ENCODE measurements at regions not wholly inside any gene's neighbourhood (a gene's known extent, or its start where the extent isn't known, plus 50 kb on each side); places are given as distances from the start of the nearest gene placed in this dataset.

DNA sequence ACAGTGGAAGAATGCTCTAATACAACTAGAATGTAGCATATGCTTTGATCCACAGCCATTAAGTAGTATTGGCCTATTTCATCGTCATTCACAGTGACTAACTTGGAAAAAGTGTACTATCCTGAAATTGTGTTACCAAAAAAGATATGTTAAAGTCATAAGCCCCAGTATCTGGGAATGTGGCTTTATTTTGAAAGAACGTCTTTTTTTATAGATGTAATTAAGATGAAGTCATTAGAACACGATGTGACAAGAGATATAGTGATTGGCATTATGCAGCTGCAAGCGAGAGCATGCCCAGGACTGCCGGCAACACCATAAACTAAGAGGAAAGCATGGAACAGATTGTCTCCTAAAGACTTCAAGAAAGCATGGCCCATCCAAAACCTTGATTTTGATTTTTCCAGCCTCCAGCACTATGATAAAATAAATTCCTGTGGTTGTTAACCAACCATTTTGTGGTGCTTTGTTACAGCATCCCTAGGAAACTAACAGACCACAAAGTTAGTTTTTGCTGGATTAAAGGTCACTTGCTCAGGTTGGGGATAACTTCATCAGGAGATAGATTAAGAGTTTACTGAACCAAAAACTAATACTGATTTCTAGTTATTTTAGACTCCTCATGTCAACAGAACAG, 870.6 kb upstream of the LRRC4C start:
- no peaks in the 10 kb centered on the region for H3K9me3 ChIP-seq (ENCODE audit: low read length)
- no peaks in the 10 kb centered on the region for H3F3A ChIP-seq (ENCODE audit: insufficient read depth, low read length, poor library complexity, severe bottlenecking)
- H3K79me2 ChIP-seq (replicated peaks; ENCODE audit: insufficient read depth, low read length): no peaks in the 10 kb centered on the region
- no peaks in the 10 kb centered on the region for H3K9me2 ChIP-seq (ENCODE audit: insufficient read depth, low read length)
- TF ChIP-seq EP300 (conservative IDR thresholded peaks at IDR 0.05; ENCODE audit: poor library complexity, severe bottlenecking) (no peak), POLR2AphosphoS5 (IDR thresholded peaks at IDR 0.05) (no peak), EZH2 (IDR thresholded peaks at IDR 0.05; ENCODE audit: borderline replicate concordance, insufficient read depth, low read length, poor library complexity, severe bottlenecking) (no peak)
- TF ChIP-seq, protein P1, sequence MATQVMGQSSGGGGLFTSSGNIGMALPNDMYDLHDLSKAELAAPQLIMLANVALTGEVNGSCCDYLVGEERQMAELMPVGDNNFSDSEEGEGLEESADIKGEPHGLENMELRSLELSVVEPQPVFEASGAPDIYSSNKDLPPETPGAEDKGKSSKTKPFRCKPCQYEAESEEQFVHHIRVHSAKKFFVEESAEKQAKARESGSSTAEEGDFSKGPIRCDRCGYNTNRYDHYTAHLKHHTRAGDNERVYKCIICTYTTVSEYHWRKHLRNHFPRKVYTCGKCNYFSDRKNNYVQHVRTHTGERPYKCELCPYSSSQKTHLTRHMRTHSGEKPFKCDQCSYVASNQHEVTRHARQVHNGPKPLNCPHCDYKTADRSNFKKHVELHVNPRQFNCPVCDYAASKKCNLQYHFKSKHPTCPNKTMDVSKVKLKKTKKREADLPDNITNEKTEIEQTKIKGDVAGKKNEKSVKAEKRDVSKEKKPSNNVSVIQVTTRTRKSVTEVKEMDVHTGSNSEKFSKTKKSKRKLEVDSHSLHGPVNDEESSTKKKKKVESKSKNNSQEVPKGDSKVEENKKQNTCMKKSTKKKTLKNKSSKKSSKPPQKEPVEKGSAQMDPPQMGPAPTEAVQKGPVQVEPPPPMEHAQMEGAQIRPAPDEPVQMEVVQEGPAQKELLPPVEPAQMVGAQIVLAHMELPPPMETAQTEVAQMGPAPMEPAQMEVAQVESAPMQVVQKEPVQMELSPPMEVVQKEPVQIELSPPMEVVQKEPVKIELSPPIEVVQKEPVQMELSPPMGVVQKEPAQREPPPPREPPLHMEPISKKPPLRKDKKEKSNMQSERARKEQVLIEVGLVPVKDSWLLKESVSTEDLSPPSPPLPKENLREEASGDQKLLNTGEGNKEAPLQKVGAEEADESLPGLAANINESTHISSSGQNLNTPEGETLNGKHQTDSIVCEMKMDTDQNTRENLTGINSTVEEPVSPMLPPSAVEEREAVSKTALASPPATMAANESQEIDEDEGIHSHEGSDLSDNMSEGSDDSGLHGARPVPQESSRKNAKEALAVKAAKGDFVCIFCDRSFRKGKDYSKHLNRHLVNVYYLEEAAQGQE (IDR thresholded peaks at IDR 0.05; ENCODE audit: borderline replicate concordance): no peak
- no peaks in the 10 kb centered on the region for H3K36me3 ChIP-seq (ENCODE audit: insufficient read depth, low read length)
- no peak overlapping the region for H3K4me2 ChIP-seq (ENCODE audit: low read length)
- no peak overlapping the region for H3K9ac ChIP-seq (ENCODE audit: low read length)
- no peaks in the 10 kb centered on the region for H4K20me1 ChIP-seq (ENCODE audit: insufficient read depth)
- H2AFZ ChIP-seq (ENCODE audit: low read depth, low read length): no peak overlapping the region
- no peaks in the 10 kb centered on the region for H3K27me3 ChIP-seq (ENCODE audit: insufficient read depth, low read depth, low read length)
- no peak overlapping the region for H3K27ac ChIP-seq (ENCODE audit: low read length)
- H3K4me3 ChIP-seq (ENCODE audit: low read length): no peak overlapping the region

DNA sequence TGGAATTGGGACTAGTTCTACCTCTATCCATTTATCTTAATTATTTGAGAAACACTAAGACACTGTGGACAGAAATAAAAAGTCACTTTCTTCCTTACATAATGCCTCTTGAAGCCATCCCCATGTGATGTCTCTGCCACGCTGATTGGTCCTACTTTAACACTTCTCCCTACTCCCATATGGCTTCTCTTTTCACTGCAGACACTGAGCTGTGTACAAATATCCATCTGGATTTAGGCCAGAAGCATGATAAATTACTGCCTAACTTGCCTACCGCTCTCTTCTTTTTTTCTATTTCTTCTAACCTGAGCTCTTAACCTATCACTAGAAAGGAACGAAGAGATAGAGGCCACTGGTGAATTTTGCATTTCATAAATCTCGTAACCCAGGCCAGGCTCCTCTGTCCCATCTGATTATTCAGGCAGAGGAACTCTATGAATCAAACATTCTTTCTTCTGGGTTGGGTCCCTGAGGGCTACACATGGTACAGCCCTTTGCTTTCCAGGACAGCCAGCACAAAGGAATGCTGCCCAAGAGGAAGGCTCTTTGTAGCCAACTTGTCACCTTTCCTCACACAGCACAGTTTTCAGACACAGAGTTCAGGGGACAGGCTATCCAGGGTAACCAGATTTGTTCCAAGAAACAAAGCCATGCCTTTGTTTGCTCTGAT, 878.5 kb upstream of the LRRC4C start:
- no peaks in the 10 kb centered on the region for H3K27me3 ChIP-seq (ENCODE audit: insufficient read depth, low read depth, low read length)

More for the DNA sequence above, 878.5 kb upstream of the LRRC4C start:
- Histone ChIP-seq H3K79me2 (replicated peaks; ENCODE audit: insufficient read depth, low read length) (no peaks in the 10 kb centered on the region), H4K20me1 (ENCODE audit: insufficient read depth) (no peaks in the 10 kb centered on the region), H3K9me2 (ENCODE audit: insufficient read depth, low read length) (no peaks in the 10 kb centered on the region), H3K9me3 (ENCODE audit: low read length) (no peaks in the 10 kb centered on the region), H3F3A (ENCODE audit: insufficient read depth, low read length, poor library complexity, severe bottlenecking) (no peaks in the 10 kb centered on the region), H3K9ac (ENCODE audit: low read length) (no peak overlapping the region), H3K27ac (ENCODE audit: low read length) (no peak overlapping the region), H3K4me2 (ENCODE audit: low read length) (no peak overlapping the region), H3K4me3 (ENCODE audit: low read length) (no peak overlapping the region), H3K36me3 (ENCODE audit: insufficient read depth, low read length) (no peaks in the 10 kb centered on the region), H2AFZ (ENCODE audit: low read depth, low read length) (no peak overlapping the region)
- TF ChIP-seq, protein P2, sequence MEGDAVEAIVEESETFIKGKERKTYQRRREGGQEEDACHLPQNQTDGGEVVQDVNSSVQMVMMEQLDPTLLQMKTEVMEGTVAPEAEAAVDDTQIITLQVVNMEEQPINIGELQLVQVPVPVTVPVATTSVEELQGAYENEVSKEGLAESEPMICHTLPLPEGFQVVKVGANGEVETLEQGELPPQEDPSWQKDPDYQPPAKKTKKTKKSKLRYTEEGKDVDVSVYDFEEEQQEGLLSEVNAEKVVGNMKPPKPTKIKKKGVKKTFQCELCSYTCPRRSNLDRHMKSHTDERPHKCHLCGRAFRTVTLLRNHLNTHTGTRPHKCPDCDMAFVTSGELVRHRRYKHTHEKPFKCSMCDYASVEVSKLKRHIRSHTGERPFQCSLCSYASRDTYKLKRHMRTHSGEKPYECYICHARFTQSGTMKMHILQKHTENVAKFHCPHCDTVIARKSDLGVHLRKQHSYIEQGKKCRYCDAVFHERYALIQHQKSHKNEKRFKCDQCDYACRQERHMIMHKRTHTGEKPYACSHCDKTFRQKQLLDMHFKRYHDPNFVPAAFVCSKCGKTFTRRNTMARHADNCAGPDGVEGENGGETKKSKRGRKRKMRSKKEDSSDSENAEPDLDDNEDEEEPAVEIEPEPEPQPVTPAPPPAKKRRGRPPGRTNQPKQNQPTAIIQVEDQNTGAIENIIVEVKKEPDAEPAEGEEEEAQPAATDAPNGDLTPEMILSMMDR (IDR thresholded peaks at IDR 0.05; ENCODE audit: poor library complexity, severe bottlenecking): no peak
- TF ChIP-seq TAF1 (IDR thresholded peaks at IDR 0.05; ENCODE audit: low read depth): no peak
- TF ChIP-seq POLR2AphosphoS5 (IDR thresholded peaks at IDR 0.05): no peak
- TF ChIP-seq EP300 (conservative IDR thresholded peaks at IDR 0.05; ENCODE audit: poor library complexity, severe bottlenecking): no peak
- no peak for TF ChIP-seq EZH2 (IDR thresholded peaks at IDR 0.05; ENCODE audit: borderline replicate concordance, insufficient read depth, low read length, poor library complexity, severe bottlenecking)
- TF ChIP-seq SMC3 (conservative IDR thresholded peaks at IDR 0.05; ENCODE audit: poor library complexity): no peak
